Inferior parietal cortex (tissue), 1 donor: ENCODE measurements at regions not wholly inside any gene's neighbourhood (a gene's known extent, or its start where the extent isn't known, plus 50 kb on each side); places are given as distances from the start of the nearest gene placed in this dataset.
"Not testable (repeated sequence)": the region's sequence is repeated elsewhere in the genome, so short reads cannot be mapped to it uniquely, and the experiment has no call there.

Source experiments
- DNase-seq: peaks from one replicate; pipeline ENCODE4 v3.0.0-alpha.2; 2016; ENCODE audit errors: extremely low spot score

DNA sequence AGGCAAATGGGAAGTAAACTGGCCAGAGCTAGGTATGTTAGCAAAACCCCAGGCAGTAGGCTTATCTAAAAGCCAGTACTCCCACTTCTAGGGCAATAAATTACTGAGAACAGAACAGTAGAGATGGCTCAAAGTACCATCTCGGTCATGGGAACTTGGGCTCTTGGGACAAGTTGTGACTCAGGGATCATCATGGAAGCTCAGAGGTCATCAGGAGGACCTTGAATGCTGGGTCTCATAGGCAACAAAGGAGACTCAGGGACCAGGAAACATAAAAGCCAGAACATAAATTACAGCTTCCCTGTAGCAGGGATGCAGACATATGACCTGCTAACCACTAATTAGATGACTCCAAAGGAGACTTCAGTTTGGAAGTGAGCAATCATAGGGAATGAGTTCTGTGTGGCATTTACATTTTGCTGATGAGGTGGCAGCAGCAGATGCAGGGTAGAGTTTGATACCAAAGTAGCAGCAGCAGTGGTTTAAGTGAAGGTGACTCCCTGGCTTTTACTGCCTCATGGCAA is 97.6 kb upstream of the SCAF11 start:
- no peak for DNase-seq

DNA sequence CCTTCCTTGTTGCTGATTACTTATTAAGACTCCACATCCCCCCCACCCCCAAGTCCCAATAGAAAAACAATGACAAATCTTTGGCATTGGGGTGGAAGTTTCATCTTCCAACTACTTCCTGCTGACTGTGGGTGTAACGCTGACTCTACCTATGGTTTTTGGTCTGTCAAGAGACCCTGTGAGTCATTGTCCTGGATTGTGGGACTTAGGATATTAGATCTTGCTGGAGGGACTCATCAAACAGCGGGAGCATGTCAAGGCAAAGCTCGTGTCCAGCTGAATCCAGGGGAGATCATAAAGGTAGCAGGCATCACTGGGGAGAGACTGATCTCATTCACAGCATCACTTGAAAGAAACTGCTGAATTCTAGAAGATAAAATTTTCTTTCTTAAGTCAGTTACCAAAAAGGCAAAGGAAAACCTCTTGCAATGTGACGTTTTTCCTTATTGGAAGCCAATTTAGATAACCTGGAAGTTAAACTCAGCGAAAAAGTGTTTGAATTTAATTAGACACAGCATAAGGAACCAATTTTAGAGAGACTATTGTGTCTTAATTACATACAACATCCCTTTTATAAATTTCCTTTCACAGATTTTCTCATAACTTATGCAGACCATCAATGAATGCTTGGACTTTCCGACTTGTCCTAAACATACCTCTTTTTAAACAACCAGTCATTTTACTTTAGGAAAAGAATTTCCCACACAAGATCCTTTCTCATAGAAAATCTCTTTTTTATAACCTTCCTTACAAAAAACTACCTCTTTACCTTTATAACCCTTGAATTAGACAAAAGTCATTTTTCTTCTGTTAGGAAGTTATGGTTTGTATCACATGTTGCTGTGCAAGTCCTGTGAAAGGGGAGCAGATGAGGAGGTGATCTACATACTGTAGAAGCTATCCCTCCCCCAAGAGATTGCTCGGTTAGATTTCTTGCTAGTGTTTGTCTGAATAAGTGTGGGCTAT is 94.6 kb upstream of the SCAF11 start:
- no peak for DNase-seq

DNA sequence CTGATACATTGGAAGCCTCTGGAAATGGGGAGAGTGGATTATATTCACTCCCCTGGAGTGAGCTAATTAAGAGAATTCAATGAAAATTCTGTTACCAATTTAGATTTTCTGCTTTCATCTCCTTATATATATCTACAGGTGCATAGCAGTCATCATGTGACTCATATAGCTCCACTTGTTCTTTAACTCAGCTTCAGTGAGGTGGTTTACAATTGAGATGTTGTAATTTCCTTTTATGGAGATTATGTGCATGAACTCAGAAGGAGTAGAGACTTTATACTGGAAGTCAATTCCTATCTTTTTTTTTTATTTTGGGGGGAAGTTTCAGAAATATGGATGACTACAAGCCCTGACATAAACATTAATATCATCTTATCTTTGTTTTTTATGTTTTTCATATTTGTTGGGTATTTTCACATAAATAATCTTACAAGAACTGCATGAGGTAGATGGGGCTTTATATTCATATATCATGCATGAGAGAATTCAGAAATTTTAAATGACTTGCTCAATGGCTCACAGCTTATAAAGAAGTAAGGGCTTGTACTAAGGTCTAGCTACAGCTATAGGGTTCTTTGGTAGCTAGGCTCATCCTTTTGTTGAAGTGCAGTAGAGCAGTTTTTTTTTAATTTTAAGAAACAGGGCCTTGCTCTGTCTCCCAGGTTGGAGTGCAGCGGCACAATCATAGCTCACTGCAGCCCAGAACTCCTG is 92.3 kb upstream of the SCAF11 start:
- DNase-seq: no peak

DNA sequence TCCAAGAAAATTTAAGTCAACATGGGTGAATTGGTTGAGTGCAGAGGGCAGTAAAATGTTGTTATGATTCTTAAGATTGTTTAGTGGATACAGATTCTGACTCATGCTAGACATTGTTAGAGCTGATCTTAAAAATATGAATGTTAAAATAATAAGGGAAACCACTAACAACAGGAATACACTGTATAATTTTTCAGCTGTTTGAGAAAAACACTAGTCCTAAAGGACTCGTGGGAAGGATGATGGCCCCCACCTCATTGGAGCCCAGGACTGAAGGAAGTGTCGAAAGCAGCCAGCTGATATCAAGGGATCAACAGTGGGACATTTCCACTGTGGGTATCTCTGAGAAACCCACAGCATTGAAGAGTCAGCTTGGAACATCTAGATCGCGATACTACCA is 82.9 kb upstream of the SCAF11 start:
- DNase-seq: no peak

DNA sequence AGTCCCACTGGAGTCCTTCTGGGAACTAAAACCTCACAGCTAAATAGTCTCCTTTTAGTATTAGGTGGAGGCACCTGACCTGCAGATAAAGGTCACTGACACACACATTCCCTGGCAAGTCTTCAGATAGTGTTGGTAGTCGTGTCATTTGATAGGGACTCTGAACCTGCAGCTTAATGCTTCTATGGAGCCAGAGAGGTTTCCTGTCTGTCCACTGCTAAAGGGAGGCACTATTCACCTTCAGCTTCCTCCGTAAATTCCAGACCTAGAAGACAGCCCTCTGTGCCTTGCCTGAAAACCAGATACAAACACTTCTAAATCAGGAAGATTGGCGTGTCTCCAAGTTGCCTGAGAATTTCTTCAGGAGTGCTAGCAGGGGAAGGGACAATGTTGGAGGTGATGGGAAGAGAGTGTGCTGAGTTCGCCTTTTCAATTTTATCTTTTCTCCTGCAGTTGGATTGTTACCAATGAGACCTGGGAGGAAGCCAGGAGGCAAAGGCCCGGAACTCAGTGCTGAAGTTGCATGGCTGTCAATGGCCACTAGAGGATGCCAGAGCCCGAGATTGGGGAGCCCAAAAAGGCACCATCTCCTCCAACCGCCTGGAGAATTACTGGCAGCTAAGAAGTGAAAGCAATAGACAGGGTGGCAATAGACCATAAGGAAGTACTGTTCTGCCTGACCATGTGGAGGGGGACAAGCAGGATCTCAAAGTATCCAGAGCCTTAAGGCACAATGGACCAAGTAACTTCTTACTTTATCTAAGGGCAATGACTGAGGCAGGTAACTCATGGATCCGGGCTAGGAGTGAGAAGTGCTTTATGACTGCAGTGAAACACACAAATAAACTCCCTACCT is 81.6 kb upstream of the SCAF11 start:
- peak; percentile 50 for DNase-seq

DNA sequence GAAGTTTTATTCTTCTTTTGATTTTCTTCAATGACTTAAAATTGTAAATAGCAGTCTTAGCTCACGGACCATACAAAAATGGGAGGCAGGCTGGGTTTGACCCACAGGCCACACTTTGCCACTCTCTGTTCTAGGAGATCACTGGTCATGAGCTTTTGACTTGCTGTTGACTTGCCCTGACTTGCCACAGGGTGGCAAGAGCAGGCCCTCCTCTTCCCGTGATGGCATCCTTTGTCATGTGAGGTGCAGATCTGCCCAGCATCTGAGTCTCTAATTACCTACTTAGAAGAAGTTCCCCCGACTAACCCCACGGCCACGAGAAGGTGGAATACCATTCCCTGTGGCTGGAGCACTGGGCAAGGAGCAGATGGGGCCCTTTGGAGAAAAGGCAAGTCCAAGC is 81.0 kb upstream of the SCAF11 start:
- no peak for DNase-seq

DNA sequence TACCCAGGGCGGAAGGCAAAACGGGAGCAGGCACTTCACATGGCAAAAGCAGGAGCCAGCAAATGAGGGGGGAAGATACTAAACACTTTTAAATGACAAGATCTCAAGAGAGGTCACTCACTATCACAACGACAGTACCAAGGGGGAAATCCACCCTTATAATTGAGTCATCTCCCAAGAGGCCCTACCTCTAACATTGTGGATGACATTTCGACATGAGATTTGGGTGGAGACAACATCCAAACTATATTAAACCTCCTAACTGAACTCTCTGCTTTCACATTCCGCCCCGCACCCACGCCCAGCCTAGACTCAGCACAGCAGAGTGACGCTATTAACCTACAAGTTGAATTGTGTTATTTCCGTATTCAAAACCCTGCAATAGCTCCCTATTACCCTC is 76.7 kb upstream of the SCAF11 start:
- DNase-seq: no peak

DNA sequence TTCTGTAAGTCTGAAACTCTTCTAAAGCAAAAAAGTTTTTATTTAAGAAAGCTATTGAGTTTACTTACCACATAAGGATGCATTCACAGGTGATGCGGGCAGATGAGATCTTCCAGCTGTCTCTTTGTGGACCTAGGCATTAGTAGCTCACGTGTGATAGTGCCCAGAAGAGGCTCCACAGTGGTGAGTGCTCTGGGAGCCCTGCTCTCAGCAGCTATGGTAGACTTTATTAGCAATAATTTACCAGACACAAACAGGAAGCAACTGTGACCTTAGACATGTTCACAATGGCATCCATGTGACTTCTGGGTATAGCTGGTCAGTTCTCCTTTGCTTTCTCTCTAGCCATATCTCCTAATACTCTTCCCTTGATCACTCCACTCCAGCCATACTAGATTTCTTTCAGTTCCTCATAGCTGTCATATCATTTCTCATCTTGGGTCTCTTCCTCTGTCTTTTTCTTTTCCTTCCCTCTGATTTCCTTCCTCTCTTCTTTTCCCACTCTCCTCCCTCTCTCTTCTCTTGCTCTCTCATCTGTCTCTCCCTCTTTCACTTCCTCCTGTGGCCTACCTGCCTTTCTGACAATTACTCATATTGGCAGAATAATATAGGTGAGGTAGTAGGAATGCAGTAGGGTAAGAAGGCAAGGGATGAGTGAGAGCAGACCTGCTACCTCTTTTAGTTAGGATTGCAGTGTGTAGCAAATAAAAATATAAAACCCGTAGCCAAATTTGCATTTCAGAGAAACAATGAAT is 75.2 kb upstream of the SCAF11 start:
- DNase-seq: no peak

DNA sequence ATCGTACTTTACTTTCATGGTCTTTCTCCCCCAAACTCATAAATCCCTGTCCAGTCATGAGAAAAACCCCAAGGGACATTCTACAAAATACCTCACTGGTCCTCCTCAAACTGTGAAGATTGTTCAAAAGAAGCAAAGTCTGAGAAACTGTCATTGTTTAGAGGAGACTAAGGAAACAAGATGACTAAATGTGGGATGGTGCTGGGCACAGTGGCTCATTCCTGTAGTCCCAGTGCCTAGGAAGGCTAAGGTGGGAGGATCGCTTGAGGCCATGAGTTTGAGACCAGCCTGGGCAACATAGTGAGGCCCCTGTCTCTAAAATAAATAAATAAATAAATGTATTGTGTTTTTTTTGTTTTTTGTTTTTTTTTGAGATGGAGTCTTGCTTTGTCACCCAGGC is 74.2 kb upstream of the SCAF11 start:
- DNase-seq: no peak

DNA sequence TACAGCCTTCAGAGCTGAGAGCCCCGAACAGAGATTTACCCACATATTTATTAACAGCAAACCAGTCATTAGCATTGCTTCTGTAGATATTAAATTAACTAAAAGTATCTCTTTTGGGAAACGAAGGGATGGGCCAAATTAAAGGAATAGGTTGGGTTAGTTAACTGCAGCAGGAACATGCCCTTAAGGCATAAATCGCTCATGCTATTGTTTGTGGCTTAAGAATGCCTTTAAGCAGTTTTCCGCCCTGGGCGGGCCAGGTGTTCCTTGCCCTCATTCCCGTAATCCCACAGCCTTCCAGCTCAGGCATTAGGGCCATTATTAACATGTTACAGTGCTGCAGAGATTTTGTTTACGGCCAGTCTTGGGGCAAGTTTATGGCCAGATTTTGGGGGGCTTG is 68.3 kb upstream of the SCAF11 start:
- not testable (repeated sequence) for DNase-seq

DNA sequence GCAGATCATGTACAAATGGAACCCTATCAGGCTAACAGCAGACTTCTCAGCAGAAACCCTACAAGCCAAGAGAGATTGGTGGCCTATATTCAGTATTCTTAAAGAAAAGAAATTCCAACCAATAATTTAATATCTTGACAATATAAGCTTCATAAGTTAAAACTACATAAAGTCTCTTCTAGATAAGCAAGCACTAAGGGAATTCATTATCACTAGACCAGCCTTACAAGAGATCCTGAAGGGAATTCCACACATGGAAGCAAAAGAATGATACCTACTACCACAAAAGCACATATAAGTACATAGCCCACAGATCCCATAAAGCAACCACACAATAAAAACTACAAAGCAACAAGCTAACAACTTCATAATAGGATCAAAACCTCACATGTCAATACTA is 60.4 kb upstream of the SCAF11 start:
- DNase-seq: no peak

DNA sequence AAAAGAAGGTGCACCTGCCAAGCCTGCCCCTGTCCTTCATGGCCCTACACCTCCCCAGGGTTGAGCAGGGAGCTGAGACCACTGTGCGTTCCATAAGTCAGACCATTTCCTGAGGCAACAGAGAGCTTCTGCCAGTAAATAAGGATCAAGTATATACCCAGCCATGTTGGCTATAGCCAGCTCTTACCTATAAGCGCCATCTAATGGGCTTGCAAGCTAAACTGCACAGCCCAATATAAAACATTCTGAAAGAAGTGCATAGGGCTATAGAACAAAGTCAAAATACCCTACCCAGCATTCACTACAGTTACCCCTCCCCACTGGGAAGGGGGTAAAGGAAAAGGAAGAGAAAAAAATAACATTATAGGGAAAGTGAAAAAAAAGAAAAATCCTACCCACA is 59.3 kb upstream of the SCAF11 start:
- no peak for DNase-seq

DNA sequence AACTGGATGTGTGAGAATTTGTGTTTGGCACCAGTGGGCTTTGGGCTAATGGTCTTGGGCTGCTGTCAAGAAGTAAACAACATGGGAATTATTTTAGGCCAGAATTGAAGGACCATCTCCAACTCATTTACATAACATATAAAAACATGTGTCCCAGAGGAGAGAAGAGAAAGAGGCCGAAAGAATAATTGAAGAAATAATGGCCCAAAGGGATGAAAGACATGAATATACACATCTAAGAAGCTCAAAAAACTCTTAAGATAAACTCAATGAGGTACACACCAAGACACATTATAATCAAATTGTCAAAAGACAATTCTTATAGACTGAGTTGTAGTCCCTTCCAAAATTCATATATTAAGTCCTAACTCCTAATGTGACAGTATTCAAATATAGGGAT is 56.1 kb upstream of the SCAF11 start:
- DNase-seq: no peak

DNA sequence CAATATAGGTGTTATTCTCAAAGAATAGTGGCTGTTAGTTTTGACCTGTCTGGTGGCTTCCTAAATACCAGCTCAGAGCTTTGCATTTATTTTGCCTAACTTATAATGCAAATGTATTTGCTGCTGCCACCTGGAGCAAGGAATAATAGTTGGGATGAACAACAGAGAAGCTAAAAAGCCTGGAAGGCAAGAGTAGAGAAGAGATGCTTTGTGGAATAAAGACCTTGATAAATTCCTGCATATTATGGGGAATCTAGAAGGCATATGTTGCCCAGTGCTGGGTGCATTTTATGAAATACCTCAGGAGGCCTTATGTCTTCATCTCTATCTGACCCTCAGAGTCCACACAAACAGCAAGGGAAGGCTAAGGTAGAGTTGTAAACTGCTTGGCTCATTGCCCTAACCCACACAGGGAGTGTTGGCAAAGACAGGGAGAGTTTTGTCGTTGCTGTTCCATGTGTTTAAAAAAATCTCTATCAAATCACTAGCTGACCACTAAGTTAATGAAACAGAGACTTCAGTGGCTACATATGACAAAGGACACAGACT is 53.7 kb upstream of the SCAF11 start:
- DNase-seq: no peak
